ENCODE measurements at regions not wholly inside any gene's neighbourhood (a gene's known extent, or its start where the extent isn't known, plus 50 kb on each side); places are given as distances from the start of the nearest gene placed in this dataset.

- Histone ChIP-seq H3K79me1 (ENCODE audit: low read length) (no peaks in the 10 kb centered on the region), H3K9ac (ENCODE audit: low read length) (no peak overlapping the region), H3K36me3 (ENCODE audit: control insufficient read depth, insufficient read depth, low read length) (no peaks in the 10 kb centered on the region), H2BK15ac (replicated peaks; ENCODE audit: low read depth) (no peak overlapping the region), H2BK120ac (ENCODE audit: low read depth, low read length) (no peak overlapping the region), H3K18ac (ENCODE audit: low read length) (no peak overlapping the region), H3K27ac (ENCODE audit: low read depth, low read length) (no peak overlapping the region), H2BK5ac (ENCODE audit: low read length) (no peak overlapping the region), H3K27me3 (ENCODE audit: insufficient read depth, low read length, poor library complexity) (no peaks in the 10 kb centered on the region), H3K79me2 (ENCODE audit: control insufficient read depth, insufficient read depth, low read length) (no peaks in the 10 kb centered on the region), H3K4me2 (ENCODE audit: low read length) (no peak overlapping the region), H3K23ac (ENCODE audit: low read length) (no peak overlapping the region), H4K8ac (ENCODE audit: low read depth, low read length) (no peak overlapping the region), H3K56ac (ENCODE audit: low read length) (no peak overlapping the region), H2AK5ac (ENCODE audit: low read length) (no peak overlapping the region), H4K5ac (ENCODE audit: low read length) (no peak overlapping the region), H3K4me1 (ENCODE audit: control insufficient read depth, low read depth, low read length) (no peaks in the 10 kb centered on the region), H3K4ac (ENCODE audit: low read depth, low read length) (no peak overlapping the region), H3K4me3 (ENCODE audit: low read length) (no peak overlapping the region)
- no CpG with 5 or more reads among the region's 3 CpGs for WGBS (ENCODE audit: extremely low coverage, insufficient coverage, low lambda C conversion rate)
- DNase-seq, result peak; percentile 22
Observed at GRCh38 chr3:76570436-76571057, 469.4 kb upstream of the ROBO2 start.

- no peak overlapping the region for H4K5ac ChIP-seq (ENCODE audit: low read length)
- H2BK5ac ChIP-seq (ENCODE audit: low read length), result no peak overlapping the region
- no peaks in the 10 kb centered on the region for H3K79me2 ChIP-seq (ENCODE audit: control insufficient read depth, insufficient read depth, low read length)
- no peaks in the 10 kb centered on the region for H3K27me3 ChIP-seq (ENCODE audit: insufficient read depth, low read length, poor library complexity)
- no peak overlapping the region for H4K8ac ChIP-seq (ENCODE audit: low read depth, low read length)
- no peak for DNase-seq
- H2BK120ac ChIP-seq (ENCODE audit: low read depth, low read length), result no peak overlapping the region
- no peak overlapping the region for H3K4me3 ChIP-seq (ENCODE audit: low read length)
- no peak overlapping the region for H3K56ac ChIP-seq (ENCODE audit: low read length)
- no peaks in the 10 kb centered on the region for H3K36me3 ChIP-seq (ENCODE audit: control insufficient read depth, insufficient read depth, low read length)
- no peak overlapping the region for H3K9ac ChIP-seq (ENCODE audit: low read length)
- no peak overlapping the region for H2AK5ac ChIP-seq (ENCODE audit: low read length)
- H3K27ac ChIP-seq (ENCODE audit: low read depth, low read length), result no peak overlapping the region
- WGBS (ENCODE audit: extremely low coverage, insufficient coverage, low lambda C conversion rate), result no CpG with 5 or more reads among the region's 2 CpGs
- no peak overlapping the region for H3K4me2 ChIP-seq (ENCODE audit: low read length)
- H2BK15ac ChIP-seq (replicated peaks; ENCODE audit: low read depth), result no peak overlapping the region
- H3K79me1 ChIP-seq (ENCODE audit: low read length), result no peaks in the 10 kb centered on the region
- H3K4me1 ChIP-seq (ENCODE audit: control insufficient read depth, low read depth, low read length), result no peaks in the 10 kb centered on the region
- no peak overlapping the region for H3K18ac ChIP-seq (ENCODE audit: low read length)
- H3K4ac ChIP-seq (ENCODE audit: low read depth, low read length), result no peak overlapping the region
- no peak overlapping the region for H3K23ac ChIP-seq (ENCODE audit: low read length)
Observed at GRCh38 chr3:76576201-76576600, 463.7 kb upstream of the ROBO2 start.

- H3K4ac ChIP-seq (ENCODE audit: low read depth, low read length), result no peak overlapping the region
- H3K23ac ChIP-seq (ENCODE audit: low read length), result no peak overlapping the region
- no peaks in the 10 kb centered on the region for H3K36me3 ChIP-seq (ENCODE audit: control insufficient read depth, insufficient read depth, low read length)
- H3K4me2 ChIP-seq (ENCODE audit: low read length), result no peak overlapping the region
- H2BK15ac ChIP-seq (replicated peaks; ENCODE audit: low read depth), result no peak overlapping the region
- no peak overlapping the region for H3K18ac ChIP-seq (ENCODE audit: low read length)
- no peak for DNase-seq
- no peak overlapping the region for H4K5ac ChIP-seq (ENCODE audit: low read length)
- H3K4me1 ChIP-seq (ENCODE audit: control insufficient read depth, low read depth, low read length), result no peaks in the 10 kb centered on the region
- H3K27me3 ChIP-seq (ENCODE audit: insufficient read depth, low read length, poor library complexity), result no peaks in the 10 kb centered on the region
- H3K4me3 ChIP-seq (ENCODE audit: low read length), result no peak overlapping the region
- no peak overlapping the region for H2BK120ac ChIP-seq (ENCODE audit: low read depth, low read length)
- no peaks in the 10 kb centered on the region for H3K79me2 ChIP-seq (ENCODE audit: control insufficient read depth, insufficient read depth, low read length)
- no peak overlapping the region for H2AK5ac ChIP-seq (ENCODE audit: low read length)
- H3K56ac ChIP-seq (ENCODE audit: low read length), result no peak overlapping the region
- no peak overlapping the region for H2BK5ac ChIP-seq (ENCODE audit: low read length)
- no peak overlapping the region for H3K27ac ChIP-seq (ENCODE audit: low read depth, low read length)
- no peak overlapping the region for H4K8ac ChIP-seq (ENCODE audit: low read depth, low read length)
- no peak overlapping the region for H3K9ac ChIP-seq (ENCODE audit: low read length)
- H3K79me1 ChIP-seq (ENCODE audit: low read length), result no peaks in the 10 kb centered on the region
Observed at GRCh38 chr3:76582098-76582497, 457.8 kb upstream of the ROBO2 start.

GRCh38 chr3:76582632-76583378 is 457.1 kb upstream of the ROBO2 start:
- no peak overlapping the region for H3K4me2 ChIP-seq (ENCODE audit: low read length)
- no peaks in the 10 kb centered on the region for H3K4me1 ChIP-seq (ENCODE audit: control insufficient read depth, low read depth, low read length)
- no peak overlapping the region for H3K4ac ChIP-seq (ENCODE audit: low read depth, low read length)
- H4K8ac ChIP-seq (ENCODE audit: low read depth, low read length), result no peak overlapping the region
- H3K36me3 ChIP-seq (ENCODE audit: control insufficient read depth, insufficient read depth, low read length), result no peaks in the 10 kb centered on the region
- DNase-seq, result peak; percentile 2
- no peak overlapping the region for H2AK5ac ChIP-seq (ENCODE audit: low read length)
- H3K79me2 ChIP-seq (ENCODE audit: control insufficient read depth, insufficient read depth, low read length), result no peaks in the 10 kb centered on the region
- no peak overlapping the region for H4K5ac ChIP-seq (ENCODE audit: low read length)
- H3K27me3 ChIP-seq (ENCODE audit: insufficient read depth, low read length, poor library complexity), result no peaks in the 10 kb centered on the region
- WGBS (ENCODE audit: extremely low coverage, insufficient coverage, low lambda C conversion rate), result no CpG with 5 or more reads among the region's 5 CpGs
- H3K9ac ChIP-seq (ENCODE audit: low read length), result no peak overlapping the region
- no peak overlapping the region for H3K27ac ChIP-seq (ENCODE audit: low read depth, low read length)
- H2BK120ac ChIP-seq (ENCODE audit: low read depth, low read length), result no peak overlapping the region
- no peak overlapping the region for H2BK15ac ChIP-seq (replicated peaks; ENCODE audit: low read depth)
- no peak overlapping the region for H2BK5ac ChIP-seq (ENCODE audit: low read length)
- H3K56ac ChIP-seq (ENCODE audit: low read length), result no peak overlapping the region
- H3K4me3 ChIP-seq (ENCODE audit: low read length), result no peak overlapping the region
- no peak overlapping the region for H3K23ac ChIP-seq (ENCODE audit: low read length)
- no peaks in the 10 kb centered on the region for H3K79me1 ChIP-seq (ENCODE audit: low read length)
- no peak overlapping the region for H3K18ac ChIP-seq (ENCODE audit: low read length)

- H3K36me3 ChIP-seq (ENCODE audit: control insufficient read depth, insufficient read depth, low read length), result no peaks in the 10 kb centered on the region
- no peak overlapping the region for H2BK15ac ChIP-seq (replicated peaks; ENCODE audit: low read depth)
- no peak overlapping the region for H2AK5ac ChIP-seq (ENCODE audit: low read length)
- H4K8ac ChIP-seq (ENCODE audit: low read depth, low read length), result no peak overlapping the region
- H3K9ac ChIP-seq (ENCODE audit: low read length), result no peak overlapping the region
- H3K79me1 ChIP-seq (ENCODE audit: low read length), result no peaks in the 10 kb centered on the region
- H2BK120ac ChIP-seq (ENCODE audit: low read depth, low read length), result no peak overlapping the region
- no peaks in the 10 kb centered on the region for H3K79me2 ChIP-seq (ENCODE audit: control insufficient read depth, insufficient read depth, low read length)
- no peak overlapping the region for H2BK5ac ChIP-seq (ENCODE audit: low read length)
- H3K18ac ChIP-seq (ENCODE audit: low read length), result no peak overlapping the region
- no peak overlapping the region for H3K4me2 ChIP-seq (ENCODE audit: low read length)
- H3K27me3 ChIP-seq (ENCODE audit: insufficient read depth, low read length, poor library complexity), result no peaks in the 10 kb centered on the region
- no peaks in the 10 kb centered on the region for H3K4me1 ChIP-seq (ENCODE audit: control insufficient read depth, low read depth, low read length)
- H3K23ac ChIP-seq (ENCODE audit: low read length), result no peak overlapping the region
- no peak overlapping the region for H3K4ac ChIP-seq (ENCODE audit: low read depth, low read length)
- DNase-seq, result peak; percentile 13
- H3K56ac ChIP-seq (ENCODE audit: low read length), result no peak overlapping the region
- H4K5ac ChIP-seq (ENCODE audit: low read length), result no peak overlapping the region
- H3K27ac ChIP-seq (ENCODE audit: low read depth, low read length), result no peak overlapping the region
- H3K4me3 ChIP-seq (ENCODE audit: low read length), result no peak overlapping the region
- no CpG with 5 or more reads among the region's 2 CpGs for WGBS (ENCODE audit: extremely low coverage, insufficient coverage, low lambda C conversion rate)
Observed at GRCh38 chr3:76585794-76586392, 454.0 kb upstream of the ROBO2 start.

Measured in mesendoderm (in vitro differentiated cells).